Mesenteric fat pad (tissue), 1 donor: ENCODE measurements at regions not wholly inside any gene's neighbourhood (a gene's known extent, or its start where the extent isn't known, plus 50 kb on each side); places are given as distances from the start of the nearest gene placed in this dataset.

Experiments
- DNase-seq: peaks from one replicate; pipeline ENCODE4 v3.0.0-alpha.2; 2020; ENCODE audit warnings: low spot score
- donor health status: DM: yes; HTN: yes; CAD: no.

DNA sequence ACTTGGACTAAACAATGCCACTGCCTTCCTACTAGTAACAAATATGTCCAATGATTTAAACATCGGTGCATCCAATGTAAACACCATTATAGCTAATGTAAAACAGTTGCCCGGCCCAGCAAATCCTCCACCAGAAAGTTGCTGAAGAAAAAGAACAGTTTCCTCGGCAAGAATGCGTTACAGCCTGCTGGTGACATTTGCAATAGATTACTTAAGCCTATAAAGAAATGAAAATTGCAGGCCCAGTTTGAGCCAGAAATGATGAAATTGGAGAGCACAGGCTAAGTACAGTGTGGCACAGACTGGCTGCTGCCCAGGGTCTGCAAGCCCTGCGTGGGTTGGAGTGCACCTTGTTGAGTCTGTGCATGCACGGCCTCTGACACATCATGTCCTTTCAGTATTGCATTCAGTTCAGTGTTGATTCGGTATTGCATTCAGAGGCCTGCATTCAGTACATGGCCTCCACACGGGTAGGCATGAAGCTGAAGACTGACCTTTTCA lies 406.0 kb upstream of the KLF4 start:
- DNase-seq: no peak

DNA sequence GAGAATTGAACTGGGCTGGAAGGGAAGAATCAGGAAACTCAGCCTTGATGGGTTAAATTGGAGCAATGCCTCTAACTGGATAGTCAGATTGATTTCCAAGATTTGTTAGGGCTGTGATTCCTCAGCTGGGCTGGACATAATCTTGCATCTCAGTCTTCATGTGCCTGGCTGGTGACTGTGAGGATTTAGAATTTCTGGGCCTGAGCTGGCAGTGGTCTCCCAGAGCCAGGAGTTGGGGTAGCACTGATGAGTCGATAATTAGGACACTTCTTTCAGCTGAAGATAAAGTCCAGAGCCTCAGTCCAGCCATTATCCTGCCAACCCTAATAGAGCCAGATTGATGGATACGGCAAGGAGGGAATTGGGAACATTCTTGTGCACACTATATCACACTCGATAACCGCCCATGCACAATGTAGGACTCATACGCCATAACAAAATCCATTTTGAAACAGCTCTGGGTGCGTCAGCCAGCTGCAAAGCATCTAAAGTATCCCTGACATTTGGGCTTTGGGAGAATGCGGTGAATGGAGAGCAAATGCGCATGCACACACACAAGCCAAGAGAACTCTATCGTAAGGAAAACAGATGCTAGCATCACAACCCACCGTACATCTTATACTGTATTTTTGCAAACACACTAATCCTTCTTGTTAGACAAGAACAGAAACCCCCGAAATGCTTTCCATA lies 405.1 kb upstream of the KLF4 start:
- DNase-seq: no peak

DNA sequence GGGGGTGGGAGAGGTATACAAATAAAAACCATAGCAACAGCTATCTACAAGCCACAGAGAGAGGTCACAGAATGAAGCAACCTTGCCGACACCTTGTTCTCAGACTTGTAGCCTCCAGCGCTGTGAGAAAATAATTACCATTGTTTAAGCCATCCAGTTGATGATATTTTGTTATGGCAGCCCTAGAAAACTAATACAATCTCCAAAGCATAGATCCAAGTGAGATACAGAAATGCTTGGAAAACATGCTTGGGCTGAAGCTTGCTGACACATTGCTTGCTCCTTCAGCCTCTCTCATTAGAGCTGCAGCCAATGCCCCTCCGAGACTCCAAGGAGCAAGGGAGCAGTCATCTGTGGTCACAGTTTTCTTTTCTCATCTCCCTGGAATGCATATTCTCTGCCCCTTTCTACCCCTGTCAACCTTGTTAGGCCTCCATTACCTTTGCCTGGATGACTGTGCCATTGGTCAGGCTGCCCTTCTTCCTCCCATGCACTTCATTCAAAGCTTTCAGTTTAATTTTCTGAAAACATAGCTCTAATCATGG lies 401.4 kb upstream of the KLF4 start:
- no peak for DNase-seq

DNA sequence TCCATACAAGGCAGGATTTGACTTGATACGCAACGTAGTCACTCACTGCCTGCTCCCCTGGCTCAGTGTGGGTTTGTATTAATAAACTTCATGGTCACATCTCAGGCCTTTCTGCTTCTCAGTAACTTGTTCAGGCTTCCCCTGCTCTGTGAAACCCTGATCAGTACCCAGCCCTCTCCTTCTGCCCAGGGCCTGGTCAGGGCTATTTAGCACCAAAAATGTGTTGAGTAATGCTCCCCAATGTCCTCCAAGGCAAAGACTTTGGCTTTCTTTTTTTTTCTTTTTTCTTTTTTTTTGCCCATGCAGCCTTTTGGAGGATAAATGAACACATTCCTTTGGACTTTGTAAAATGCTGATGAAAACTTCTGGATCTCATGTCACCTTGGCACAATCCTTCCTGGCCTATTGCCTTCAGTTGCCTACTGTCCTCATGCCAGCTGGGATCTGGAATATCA lies 399.2 kb upstream of the KLF4 start:
- no peak for DNase-seq

DNA sequence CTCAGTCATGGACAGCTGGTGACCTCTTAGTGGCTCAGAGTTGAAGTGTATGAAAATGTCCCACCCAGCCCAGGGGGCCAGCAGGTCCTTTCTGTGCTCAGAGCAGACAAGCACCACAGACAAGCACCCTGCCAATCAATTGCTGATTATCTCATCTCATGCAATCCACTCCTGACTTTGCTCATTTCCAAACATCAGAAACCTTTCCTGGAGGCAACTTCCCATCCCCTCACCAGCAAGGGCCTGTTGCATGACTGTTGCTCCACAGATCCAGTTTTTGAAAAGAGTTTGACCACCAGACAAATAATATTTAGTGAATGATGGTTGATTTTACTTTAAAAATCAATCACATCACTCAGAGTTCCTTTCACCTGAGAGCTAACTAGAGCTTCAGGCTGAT lies 397.3 kb upstream of the KLF4 start:
- DNase-seq: no peak

DNA sequence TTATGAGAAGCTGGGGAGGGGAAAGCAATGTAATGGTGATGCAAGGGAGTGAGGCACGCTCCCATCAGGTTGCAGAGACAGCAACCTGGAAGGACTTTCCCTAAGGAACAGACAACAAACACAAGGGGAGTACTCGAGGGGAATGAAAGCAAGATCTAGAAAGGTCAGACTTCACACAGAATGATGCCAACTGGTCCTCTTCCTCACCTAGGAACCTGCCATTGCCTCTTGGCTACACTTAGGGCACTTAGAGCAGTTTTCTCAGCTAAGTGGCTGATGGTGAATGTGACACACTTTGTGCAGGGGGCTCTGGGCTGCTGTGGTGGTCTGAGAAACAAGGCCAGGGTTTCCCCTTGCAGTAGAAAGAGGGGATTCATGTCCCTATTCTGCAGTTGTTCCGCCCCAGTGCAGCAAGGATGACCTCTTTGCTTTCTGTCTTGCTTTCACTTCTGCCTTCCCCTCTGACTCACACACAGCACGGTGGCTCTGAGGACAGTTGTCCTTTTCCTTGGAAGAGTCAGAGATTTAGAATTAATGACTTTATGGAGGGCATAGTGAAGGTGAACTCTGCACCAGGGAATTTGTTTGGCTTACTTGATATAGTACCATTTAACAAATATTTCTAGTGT lies 394.0 kb upstream of the KLF4 start:
- no peak for DNase-seq

DNA sequence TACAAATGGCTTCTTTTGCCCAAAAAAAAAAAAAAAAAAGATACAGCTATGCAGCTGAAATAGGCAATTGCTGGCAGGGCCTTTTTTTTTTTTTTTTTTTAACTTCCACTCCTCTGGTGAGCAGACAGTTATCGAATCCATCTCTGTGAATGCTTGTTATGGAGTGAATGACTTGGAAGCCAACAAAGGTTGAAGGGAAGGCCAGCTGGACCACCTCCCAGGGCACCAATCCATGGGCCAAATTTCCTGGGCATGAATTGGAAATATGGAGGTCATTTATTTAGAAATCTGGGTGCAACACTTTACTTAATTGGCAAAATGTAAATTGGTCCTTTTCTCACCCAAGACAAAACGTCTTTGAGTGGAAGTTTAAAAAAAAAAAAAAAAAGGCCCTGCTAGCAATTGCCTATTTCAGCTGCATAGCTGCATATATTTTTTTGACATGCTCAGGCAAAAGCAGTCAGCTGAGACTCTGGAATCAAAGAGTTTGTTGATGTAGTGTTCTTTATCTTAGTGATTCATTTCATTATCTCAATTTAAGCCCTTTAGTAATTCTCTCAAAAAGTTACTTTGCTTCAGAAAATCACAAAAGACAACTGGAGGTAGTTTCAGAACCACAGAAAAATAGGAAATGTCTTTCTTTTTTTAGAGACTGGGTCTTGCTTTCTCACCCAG lies 392.2 kb upstream of the KLF4 start:
- no peak for DNase-seq

DNA sequence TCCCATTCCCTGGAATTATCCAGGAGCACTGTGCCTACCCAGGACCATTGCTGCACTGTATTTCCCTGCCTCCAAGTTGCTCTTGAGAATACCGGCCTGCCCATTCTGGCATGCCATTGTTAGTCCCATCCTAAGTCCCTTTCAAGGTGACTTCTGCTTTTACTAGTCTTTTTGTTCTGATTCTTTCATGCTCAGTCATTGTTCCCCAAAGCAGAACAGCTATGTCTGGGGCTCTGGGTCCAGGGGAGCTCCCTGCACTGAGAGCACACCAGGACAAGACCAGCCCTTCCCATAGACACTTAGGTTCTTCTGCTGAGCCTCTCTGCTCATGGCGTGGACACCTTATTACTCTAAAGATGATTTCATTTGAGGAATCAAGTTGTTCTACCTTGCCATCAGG lies 388.9 kb upstream of the KLF4 start:
- no peak for DNase-seq

DNA sequence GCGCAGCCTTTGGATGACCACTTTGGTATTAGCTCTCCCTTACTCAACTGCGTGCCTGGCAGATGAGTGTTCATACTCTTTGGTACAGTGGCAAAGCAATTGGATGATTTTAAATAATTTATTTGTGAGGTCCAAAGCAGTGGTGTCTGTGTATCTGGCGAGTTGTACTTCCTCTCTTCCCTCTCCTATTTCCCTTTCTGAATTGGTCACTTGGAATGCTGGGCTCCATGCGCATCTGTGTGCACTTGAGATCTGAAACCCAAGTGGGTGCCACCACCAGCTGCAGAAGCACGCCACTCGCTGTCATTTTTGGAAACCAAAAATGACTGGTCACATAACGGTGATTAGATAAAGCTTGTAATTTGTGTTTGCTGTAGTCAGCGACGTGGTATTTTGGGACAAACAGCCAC lies 386.0 kb upstream of the KLF4 start:
- no peak for DNase-seq

DNA sequence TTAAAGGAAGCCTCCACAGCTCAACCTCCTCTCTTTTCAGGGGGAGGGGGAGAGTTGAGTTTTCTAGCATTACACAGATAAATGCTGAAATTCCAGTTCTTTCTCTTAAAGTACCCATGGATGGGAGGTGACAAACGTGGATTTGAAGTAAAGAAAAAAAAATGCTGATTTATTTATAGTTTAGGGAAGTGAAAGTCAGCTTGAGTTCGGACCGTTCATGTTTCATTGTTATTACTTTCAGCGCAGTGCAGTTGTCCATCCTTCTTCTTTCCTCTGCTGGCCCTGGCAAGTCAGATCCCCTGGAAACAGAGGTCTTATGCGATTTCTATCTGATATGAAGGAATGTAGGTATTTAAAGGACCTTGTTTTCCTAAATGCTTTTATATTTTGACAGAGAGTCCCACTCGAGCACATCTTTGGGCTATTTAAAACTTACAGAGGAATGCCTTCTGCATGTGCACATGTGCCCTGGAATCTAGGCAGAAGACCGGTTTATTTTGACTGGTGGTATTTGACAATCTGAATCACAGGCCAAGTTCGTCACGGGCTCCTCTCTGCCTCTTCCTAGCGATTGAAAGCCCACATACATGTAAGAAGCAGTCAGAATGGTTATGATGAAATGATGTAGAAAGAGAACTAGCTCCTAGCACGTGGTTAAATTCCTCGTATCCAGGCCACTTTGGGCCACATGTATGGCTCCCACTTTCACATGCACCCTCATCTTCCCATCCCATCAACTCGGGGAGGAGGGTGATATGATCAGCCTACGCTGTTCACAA lies 385.2 kb upstream of the KLF4 start:
- no peak for DNase-seq

DNA sequence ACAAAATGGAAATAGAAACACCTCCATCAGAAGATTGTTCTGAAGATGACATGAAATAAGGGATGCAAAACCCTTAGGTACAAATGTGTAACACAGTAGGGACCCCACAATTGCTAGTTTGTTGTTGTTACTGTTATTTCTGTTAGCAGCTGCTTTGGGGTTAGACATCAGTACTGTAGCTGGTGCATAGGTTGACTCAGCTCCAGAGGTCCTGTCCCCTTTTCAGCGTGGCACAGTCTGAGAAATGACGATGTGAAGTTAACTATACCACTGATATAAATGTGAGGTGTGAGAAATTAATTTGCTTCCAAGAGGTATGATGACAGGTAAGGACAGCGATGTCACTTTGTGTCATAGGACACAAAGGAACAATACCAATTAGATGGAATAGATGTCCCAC lies 384.6 kb upstream of the KLF4 start:
- DNase-seq: no peak

DNA sequence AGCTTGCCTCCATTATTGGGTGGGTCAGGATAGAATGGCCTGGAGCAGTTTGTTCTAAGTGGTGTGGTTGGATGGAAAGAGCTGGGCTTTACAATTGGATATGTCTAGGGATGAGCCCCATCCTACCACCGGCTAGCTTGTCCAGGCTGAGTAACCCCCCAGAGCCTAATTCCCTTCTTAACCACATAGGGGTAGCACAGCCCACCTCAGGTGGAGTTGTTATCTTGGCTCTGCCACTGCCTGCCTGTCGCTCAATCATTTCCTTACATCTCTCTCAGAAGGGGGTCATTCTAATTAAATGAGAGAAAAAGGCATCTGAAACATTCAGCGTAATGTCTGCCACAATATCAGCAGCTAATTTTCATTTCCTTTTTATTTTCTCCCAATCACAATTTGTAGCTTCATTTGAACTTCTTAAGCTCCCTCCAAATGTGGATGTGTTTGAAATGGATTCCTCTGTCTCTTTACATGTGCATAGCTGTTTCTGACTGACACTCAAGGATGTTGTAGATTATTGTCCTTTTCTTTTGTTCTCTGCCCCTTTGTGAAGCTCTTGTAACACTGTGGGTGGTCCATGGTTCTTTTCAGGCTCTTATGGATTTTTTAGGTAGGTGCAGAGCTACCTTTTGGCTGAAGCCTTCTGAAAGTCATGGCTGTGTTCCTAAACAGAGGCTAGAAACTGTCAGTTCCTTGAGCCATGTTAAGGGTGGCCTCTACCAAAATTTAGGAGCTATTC lies 383.1 kb upstream of the KLF4 start:
- no peak for DNase-seq

DNA sequence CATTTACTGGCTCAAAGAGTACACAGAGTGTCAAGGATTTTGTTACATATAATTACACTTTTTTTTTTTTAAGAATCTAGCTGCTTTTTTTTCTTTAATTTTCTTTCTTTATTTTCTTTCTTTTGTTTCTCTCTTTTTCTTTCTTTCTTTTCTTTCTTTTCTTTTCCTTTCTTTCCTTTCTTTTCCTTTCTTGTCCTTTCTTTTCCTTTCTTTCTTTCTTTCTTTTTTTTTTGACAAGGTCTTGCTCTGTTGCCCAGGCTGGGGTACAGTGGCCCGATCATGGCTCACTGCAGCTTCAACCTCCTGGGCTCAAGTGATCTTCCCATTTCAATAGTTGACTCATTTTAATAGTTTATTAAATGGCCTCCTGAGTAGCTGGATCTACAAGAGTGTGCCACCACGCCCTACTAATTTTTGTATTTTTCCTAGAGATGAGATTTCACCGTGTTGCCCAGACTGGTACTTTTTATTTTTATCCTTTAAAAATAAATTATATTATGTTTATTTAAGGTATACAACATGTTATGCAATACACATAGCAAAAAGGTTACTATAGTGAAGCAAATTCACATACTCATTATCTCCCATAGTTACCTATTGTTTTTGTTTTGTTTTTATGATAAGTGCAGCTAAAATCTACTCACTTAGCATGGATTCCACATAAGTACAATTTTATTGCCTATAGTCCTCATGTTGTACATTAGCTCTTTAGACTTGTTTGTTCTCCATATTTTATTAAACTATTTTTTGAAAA lies 381.5 kb upstream of the KLF4 start:
- DNase-seq: no peak

DNA sequence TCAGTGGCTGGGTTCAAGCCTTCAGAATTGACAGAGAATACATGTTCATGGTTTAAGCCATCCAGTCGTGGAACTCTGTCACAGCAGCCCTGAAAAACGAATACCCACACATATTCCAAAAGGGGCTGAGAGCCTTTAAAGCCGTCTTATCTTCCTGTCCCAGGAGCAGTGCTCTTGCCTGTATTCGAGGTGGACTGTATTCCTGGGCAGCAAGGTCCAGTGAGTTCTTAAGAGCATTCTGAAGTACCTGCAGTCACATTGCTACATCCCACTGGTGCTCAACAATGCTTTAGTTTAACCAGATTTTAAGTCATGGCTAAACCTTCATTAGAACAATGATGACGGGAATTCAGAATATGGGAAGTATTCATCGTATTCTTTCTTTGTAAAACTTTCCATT lies 380.7 kb upstream of the KLF4 start:
- DNase-seq: no peak

DNA sequence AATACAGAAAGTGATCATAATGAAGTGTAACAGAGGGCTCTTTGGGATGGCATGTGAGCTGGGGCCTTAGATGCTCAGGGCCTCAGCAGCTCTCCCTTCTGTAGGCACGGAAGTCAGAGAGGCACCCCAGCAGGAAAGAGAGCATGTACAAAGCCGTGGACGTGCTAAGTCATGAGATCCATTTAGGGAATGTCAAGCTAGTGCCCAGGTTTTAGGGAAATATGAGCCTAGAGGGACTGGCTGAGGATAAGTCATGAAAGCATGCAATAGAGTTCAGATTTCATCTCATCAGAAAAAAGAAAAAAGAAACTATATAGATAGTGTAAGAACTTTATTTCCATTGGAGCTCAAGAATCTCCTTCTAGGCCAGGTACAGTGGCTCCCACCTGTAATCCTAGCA lies 379.5 kb upstream of the KLF4 start:
- DNase-seq: no peak

DNA sequence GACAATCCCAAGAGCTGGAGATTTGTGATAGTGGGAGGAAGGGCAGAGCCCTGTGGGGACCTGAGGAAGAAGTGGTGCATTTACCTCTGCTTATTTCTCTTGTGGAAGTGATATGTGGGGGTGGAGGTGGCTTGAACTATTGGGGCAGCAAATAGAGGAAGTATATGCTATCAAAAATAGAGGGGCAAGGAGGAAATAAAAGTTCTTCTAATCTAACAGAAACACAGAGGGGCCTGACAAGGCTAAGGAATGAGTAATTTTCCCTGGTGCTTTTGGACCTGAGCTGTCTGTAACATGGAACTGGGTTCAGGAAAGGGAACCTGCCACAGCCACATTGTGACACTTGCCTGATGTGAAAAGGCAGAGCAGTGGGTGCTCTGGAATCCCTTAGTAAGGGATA lies 378.6 kb upstream of the KLF4 start:
- no peak for DNase-seq

DNA sequence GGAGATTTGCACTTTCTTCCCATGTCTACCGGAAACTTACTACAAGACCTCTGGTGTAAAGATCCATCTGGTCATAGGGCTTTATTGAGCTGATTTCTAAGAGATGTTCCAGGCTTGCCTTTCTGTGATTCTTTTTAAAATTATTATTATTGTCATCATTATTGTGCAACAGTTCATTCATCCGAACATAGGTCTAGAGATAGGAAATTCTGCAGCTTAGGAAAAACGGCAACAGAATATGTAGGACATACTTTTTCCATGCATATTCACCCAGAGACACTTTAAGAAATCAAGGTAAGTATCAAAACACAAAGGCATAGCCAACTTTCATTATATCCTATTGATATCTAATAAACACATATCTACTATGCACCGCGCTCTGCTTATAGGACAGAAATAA lies 378.2 kb upstream of the KLF4 start:
- no peak for DNase-seq

DNA sequence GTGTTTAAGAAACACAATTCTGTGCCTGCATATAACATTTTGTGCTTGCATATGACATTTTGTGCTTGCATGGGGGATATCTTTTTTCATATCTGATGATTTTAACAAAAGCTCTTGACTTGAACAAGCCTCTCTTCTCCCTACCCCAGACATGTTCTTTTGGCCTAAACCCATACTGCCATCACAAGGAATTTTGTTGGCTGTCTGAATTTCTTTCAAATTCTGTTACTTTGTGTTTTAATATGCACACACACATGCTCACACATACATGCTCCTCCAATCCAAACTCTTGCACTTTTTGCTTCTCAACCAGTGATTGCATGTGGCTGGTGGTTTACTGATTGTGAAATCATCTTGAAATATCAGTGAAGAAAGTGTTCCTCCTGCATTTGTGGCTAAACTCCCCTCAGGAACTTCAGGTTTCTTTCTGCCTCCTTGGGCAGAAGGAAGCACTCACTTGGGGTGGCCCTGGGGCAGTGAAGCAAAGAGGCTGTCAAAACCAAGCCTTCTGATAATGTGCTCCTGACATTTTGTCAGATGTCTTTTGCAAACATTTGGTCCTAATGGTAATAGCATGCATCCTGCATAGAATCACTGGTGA lies 377.2 kb upstream of the KLF4 start:
- DNase-seq: no peak

DNA sequence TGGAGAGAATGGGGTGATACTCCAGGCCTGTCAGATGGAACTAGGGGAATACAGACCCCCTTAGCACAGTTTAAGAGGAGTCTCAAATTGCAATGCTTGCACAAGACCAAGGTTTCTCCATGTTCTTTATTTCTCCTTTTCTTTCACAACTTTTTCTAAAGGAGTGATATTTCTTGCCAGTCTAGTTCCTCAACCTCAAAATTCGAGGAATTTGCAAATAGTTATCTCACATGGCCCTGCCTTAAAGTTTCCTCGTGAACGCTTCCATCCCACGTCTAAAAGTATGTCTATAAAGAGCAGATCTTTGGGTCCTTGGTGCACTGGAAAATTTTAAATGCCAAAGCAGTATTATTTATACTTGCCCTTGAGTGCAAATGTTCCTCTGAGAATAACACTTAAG lies 373.8 kb upstream of the KLF4 start:
- no peak for DNase-seq

DNA sequence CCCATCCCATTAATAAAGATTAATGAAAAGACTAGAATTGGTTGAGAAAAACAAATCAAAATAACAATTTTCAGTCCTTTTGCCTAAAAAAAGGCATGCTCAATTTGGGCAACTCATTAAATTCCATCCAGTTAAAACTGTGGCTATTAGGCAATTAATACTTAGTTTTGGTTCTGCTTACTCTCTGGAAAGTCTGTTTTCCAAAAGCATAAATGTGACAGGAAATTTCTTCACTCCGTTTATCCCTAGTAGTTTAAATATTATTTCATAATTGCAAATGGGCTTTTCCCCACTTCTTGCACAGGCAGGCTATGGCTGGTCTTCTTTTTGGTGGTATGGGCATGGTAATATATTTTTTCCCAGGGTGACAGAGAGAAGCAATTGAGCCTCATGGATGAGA lies 373.3 kb upstream of the KLF4 start:
- DNase-seq: no peak
